ENCODE measurements at regions not wholly inside any gene's neighbourhood (a gene's known extent, or its start where the extent isn't known, plus 50 kb on each side); places are given as distances from the start of the nearest gene placed in this dataset.
"Not testable (repeated sequence)": the region's sequence is repeated elsewhere in the genome, so short reads cannot be mapped to it uniquely, and the experiment has no call there.

GRCh38 chr11:38582151-38582550 lies 1984.1 kb upstream of the RAG2 start:
- peak; percentile 64 for DNase-seq (ENCODE audit: low read depth)

- DNase-seq (ENCODE audit: low read depth), result no peak
Measured at GRCh38 chr11:38577769-38578168, 1979.7 kb upstream of the RAG2 start.

DNA sequence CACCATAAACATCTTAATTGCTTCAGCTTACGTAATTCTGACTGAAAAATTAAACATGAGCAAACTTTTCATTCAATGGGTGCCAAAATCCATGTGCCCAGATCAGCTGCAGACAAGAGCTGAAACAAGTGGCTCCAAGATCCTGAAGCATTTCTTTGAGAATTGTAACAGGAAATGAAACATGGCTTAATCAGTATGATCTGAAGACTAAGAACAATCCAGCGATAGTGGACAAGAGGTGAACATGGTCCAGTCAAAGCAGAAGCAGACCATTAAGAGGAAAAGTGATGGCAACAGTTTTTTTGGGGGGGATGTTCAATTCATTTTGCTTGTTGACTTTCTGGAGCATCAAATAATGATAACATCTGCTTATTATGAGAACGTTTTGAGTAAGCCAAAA lies 1964.5 kb upstream of the RAG2 start:
- no peak for DNase-seq (ENCODE audit: low read depth)

DNA sequence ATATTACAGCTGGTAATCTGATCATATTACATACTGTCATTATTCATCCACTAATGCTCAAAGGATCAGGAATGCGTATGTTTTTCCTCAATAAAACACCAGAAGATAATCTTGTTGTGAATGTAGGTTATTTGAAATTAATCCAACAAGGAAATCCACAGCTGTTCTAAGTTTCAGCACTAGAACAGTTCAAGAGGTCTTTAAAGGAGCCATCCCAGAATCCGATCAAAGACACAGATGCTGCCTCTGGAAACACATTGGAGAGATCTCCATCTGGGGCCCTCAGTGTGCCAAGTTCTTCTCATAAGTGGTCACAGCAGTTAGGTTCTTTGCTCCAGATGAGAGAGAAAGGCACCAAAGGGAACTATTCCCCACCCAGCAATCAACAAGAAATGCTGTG lies 1955.1 kb upstream of the RAG2 start:
- DNase-seq (ENCODE audit: low read depth), result no peak

DNA sequence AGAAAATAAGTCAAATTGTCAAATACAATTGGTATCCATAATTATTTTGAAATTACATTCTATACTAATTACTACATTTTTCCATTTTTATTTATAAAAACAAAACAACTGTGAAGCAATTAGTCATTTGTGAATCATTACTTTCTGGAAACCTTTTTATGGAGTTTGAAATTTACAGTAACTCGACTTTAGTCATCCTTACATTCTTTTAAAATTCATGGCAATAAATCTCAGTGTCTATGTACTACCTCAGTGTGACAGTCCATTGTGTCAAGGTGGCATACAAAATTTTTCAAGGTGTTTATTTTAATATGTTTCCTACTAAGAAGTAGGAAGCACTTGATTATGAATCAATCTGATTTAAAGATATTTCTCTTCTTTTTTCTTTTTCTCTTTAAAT lies 1949.4 kb upstream of the RAG2 start:
- peak; percentile 38 for DNase-seq (ENCODE audit: low read depth)

DNA sequence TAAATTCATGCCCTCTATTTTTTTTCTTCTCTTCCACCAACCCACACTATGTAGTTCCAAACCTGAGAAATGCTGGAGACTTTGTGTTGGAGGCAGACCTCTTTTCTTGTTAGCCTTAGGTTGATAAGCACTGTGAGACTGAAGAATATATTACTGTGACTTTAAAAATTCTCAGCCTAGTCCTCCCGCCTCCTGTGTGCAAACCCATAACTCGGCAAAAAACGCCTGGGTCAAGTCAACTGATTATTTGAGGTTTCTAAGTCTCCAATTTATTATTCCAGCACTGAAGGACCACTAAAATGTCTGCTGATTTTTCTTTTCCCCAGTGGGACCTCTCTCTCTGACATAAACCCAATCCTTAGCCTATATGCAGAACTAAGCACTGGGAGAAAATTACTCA lies 1946.0 kb upstream of the RAG2 start:
- peak; percentile 42 for DNase-seq (ENCODE audit: low read depth)

GRCh38 chr11:38543311-38543710 lies 1945.3 kb upstream of the RAG2 start:
- peak; percentile 92 for DNase-seq (ENCODE audit: low read depth)

- DNase-seq (ENCODE audit: low read depth), result no peak
Measured at GRCh38 chr11:38538866-38539680, 1941.0 kb upstream of the RAG2 start.

DNA sequence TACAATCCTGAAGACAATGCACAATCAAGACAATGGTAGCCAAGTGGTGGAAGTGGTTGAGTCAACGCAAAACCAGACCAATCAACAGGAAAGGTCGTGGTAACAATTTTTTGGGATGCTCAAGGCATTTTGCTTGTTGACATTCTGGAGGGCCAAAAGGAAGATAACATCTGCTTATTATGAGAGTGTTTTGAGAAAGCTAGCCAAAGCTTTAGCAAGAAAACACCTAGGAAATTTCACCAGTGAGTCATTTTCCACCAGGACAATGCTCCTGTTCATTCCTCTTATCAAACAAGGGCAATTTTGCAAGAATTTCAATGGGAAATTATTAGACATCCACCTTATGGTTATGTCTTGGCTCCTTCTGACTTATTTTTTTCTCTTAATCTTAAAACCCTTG lies 1932.2 kb upstream of the RAG2 start:
- no peak for DNase-seq (ENCODE audit: low read depth)

DNA sequence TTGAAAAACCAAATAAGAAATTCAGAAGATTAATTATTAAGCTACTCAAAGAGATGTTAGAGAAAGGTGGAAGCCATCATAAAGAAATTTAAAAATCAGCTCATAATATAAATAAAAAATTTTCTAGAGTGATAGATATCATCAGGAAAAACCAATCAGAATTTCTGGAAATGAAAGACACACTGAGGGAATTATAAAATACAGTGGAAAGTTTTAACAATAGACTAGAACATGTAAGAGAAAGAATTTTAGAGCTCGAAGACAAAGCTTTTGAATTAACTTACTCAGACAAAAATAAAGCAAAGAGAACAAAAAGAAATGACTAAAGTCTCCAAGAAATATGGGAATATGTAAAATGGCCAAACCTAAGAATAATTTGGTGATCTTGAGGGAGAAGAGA lies 1926.9 kb upstream of the RAG2 start:
- DNase-seq (ENCODE audit: low read depth), result no peak

GRCh38 chr11:38517991-38518390 lies 1920.0 kb upstream of the RAG2 start:
- DNase-seq (ENCODE audit: low read depth), result no peak

DNA sequence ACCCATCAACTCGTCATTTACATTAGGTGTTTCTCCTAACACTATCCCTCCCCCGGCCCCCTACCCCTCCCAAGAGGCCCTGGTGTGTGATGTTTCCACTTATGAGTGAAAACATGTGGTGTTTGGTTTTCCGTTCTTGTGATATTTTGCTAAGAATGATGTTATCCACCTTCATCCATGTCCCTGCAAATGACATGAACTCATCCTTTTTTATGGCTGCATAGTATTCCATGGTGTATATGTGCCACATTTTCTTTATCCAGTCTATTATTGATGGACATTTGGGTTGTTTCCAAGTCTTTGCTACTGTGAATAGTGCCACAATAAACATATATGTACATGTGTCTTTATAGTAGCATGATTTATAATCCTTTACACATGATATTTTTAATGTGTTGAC lies 1914.8 kb upstream of the RAG2 start:
- not testable (repeated sequence) for DNase-seq (ENCODE audit: low read depth)

- no peak for DNase-seq (ENCODE audit: low read depth)
Measured at GRCh38 chr11:38510041-38510440, 1912.0 kb upstream of the RAG2 start.

- DNase-seq (ENCODE audit: low read depth), result no peak
Measured at GRCh38 chr11:38503876-38504275, 1905.8 kb upstream of the RAG2 start.

DNA sequence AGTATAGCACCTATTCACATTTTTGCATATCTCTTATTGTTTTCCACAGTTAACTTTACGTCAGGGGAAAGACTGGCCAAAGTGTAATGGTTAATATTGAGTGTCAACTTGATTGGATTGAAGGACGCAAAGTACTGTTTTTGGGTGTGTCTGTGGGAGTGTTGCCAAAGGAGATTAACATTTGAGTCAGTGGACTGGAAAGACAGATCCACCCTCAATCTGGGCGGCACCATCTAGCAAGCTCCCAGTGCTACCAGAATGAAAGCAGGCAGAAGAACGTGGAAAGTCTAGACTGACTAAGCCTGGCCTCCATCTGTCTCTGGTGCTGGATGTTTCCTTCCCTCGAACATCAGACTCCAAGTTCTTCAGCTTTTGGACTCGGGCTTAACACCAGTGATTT lies 1900.7 kb upstream of the RAG2 start:
- peak; percentile 8 for DNase-seq (ENCODE audit: low read depth)

DNA sequence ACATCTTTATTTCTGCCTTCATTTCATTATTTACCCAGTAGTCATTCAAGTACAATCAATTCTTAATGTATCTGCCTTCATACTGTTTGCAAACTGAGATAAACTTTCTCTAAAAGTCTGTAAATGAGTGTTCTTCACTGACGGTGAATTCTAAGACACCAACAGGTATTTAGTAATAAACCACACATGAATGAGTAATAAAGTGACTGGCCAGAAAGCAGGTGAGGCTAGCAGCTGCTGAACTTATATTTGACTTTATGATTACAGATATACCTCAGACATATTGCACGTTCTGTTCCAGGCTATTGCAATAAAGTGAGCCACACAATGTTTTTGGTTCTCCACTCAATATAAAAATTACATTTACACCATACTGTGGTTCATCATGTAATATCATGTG lies 1894.0 kb upstream of the RAG2 start:
- DNase-seq (ENCODE audit: low read depth), result no peak

DNA sequence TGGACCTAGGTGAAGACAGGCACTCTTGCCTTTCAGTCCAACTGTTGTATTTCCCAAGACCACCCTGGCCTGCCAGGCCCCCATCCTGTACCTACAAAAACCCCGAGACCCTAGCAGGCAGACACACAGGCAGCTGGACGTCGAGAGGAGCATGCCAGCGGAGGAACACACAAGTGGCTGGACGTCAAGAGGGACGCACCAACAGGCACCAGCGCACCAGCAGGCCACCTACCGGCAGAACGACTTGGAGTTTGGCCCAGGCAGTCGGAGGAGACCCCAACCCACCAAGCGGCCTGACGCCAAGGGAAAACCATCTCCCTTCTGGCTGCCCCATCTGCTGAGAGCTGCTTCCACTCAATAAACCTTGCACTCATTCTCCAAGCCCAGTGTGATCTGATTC lies 1883.4 kb upstream of the RAG2 start:
- no peak for DNase-seq (ENCODE audit: low read depth)

GRCh38 chr11:38476808-38477575 lies 1879.0 kb upstream of the RAG2 start:
- DNase-seq (ENCODE audit: low read depth), result peak; percentile 69

DNA sequence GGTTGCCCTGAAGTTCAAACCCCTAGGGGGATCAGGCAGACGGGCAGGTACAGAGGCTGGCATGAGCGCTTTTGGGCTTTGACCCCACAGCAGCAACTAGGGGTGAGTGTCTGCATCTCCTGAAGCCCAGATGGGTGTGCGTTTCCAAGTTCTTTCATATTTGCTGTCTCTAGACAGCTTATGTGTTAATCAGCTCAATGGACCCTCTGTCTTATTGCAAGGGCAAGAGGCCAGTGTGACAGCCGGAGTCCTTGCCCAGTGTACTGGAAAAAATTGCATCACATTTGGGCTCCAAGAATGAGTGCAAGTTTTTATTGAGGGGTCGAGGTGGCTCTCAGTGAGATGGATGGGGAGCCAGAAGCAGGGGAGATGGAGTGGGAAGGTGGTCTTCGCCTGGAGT lies 1863.7 kb upstream of the RAG2 start:
- no peak for DNase-seq (ENCODE audit: low read depth)

GRCh38 chr11:38460896-38461295 lies 1862.9 kb upstream of the RAG2 start:
- peak; percentile 94 for DNase-seq (ENCODE audit: low read depth)

- peak; percentile 79 for DNase-seq (ENCODE audit: low read depth)
Measured at GRCh38 chr11:38460429-38460828, 1862.4 kb upstream of the RAG2 start.

DNA sequence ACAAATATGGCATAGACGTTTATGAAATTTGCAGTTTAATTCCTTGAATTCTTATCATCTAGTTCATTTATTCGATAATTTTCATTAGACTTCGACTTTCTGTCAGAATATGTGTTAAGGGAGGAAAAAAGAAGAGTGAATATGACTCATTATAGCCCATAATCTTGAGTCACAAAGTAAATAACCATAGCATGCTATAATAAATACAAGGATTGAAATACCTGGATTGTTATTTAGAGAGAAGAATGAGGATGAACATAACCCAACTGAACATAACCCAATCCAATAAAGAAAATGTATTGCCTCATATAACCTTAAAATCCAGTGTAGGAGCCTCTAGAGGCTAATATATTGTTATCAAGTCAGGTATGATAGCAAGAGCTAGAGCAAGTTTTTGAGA lies 1858.3 kb upstream of the RAG2 start:
- no peak for DNase-seq (ENCODE audit: low read depth)

GRCh38 chr11:38448284-38448683 lies 1850.2 kb upstream of the RAG2 start:
- no peak for DNase-seq (ENCODE audit: low read depth)

DNA sequence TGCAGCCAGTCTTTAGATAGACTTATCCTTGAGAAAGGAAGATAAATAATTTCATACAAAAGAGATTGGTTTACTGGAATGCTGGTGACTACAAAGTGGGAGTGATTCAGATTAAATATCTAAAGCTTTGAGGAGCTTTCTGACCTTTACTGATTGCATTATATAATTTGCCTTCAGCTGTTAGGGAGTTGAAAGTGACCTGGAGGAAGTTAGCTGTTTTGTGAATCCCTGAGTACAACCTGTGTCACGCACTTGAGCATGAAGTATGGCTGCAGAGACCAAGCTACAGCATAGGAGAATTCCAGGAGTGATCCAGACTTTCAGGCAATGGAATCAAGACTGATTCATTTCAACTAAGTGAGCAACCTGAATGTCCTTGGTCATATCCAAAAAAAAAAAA lies 1848.3 kb upstream of the RAG2 start:
- DNase-seq (ENCODE audit: low read depth), result no peak
